ENCODE measurements at regions not wholly inside any gene's neighbourhood (a gene's known extent, or its start where the extent isn't known, plus 50 kb on each side); places are given as distances from the start of the nearest gene placed in this dataset.

DNA sequence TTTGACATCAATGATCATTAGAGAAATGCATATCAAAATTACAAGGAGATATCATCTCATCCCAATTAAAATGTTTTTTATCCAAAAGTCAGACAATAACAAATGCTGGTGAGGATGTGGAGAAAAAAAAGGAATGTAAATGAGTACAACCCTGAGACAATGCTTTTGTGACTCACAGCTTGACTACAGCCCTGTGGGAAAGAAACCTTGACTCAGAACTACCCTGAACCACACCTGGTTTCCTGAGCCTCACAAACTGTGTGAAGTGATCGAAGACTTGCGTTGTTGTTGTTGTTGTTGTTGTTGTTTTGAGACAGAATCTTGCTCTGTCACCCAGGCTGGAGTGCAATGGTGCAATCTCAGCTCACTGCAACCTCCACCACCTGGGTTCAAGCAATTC lies 266.6 kb upstream of the MYT1L start:
- Histone ChIP-seq H3K56ac (replicated peaks; ENCODE audit: insufficient read length, low read depth, low read length) (no peak overlapping the region), H3K27me3 (replicated peaks in 1 of 4; ENCODE audit: control insufficient read depth in 3 of 4, extremely low read depth in 1 of 4, insufficient read depth in 3 of 4, low read length in 3 of 4) (no peaks in the 10 kb centered on the region), H3K79me2 (ENCODE audit: control insufficient read depth in 1 of 2, insufficient read depth in 2 of 2, low read length in 2 of 2) (no peaks in the 10 kb centered on the region), H4K20me1 (replicated peaks in 1 of 2; ENCODE audit: control insufficient read depth in 1 of 2, insufficient read depth in 2 of 2, low read length in 2 of 2) (no peaks in the 10 kb centered on the region), H2BK5ac (ENCODE audit: low read depth, low read length) (no peak overlapping the region), H3K18ac (ENCODE audit: extremely low read depth, low read length) (no peak overlapping the region), H2AFZ (ENCODE audit: low read length) (no peak overlapping the region), H3K9ac (replicated peaks in 1 of 4; ENCODE audit: extremely low read depth in 1 of 4, low read depth in 3 of 4, low read length in 3 of 4) (no peak overlapping the region), H3K36me3 (ENCODE audit: control insufficient read depth in 2 of 4, insufficient read depth in 4 of 4, low read length in 3 of 4) (no peaks in the 10 kb centered on the region), H4K91ac (replicated peaks; ENCODE audit: insufficient read length, low read length) (no peak overlapping the region), H2BK20ac (ENCODE audit: low read length) (no peak overlapping the region), H3K4me1 (replicated peaks in 1 of 4; ENCODE audit: control insufficient read depth in 3 of 4, insufficient read depth in 4 of 4, low read length in 3 of 4) (peaks cover 0 to 4% (median under 1%) of the 10 kb centered on the region in 4 experiments; a peak in 2 of 7 replicates), H3K23me2 (ENCODE audit: low read depth, low read length) (no peaks in the 10 kb centered on the region), H4K5ac (ENCODE audit: insufficient read length, low read depth, low read length) (no peak overlapping the region), H3K4ac (replicated peaks; ENCODE audit: insufficient read length, low read depth, low read length) (no peak overlapping the region), H3K23ac (ENCODE audit: insufficient read length) (no peak overlapping the region), H3K4me2 (ENCODE audit: insufficient read depth in 1 of 2, low read depth in 2 of 2, low read length in 2 of 2) (no peak overlapping the region), H3K9me3 (ENCODE audit: insufficient read depth in 2 of 2, low read depth in 1 of 2, low read length in 1 of 2) (no peaks in the 10 kb centered on the region), H2AK5ac (ENCODE audit: low read depth, low read length) (no peak overlapping the region), H3K27ac (ENCODE audit: low read depth, low read length) (no peak overlapping the region), H3K4me3 (ENCODE audit: extremely low read depth in 1 of 4, insufficient read depth in 2 of 4, low read depth in 3 of 4, low read length in 4 of 4) (no peak overlapping the region), H2BK12ac (ENCODE audit: low read depth, low read length) (no peak overlapping the region), H3K14ac (ENCODE audit: insufficient read length) (no peak overlapping the region), H3K79me1 (ENCODE audit: low read depth, low read length) (no peaks in the 10 kb centered on the region), H2BK15ac (ENCODE audit: low read length) (no peak overlapping the region), H4K8ac (ENCODE audit: extremely low read depth, insufficient read depth, low read length) (no peak overlapping the region), H2BK120ac (replicated peaks; ENCODE audit: low read depth, low read length) (no peak overlapping the region)
- no peak for DNase-seq (ENCODE audit: low read depth in 1 of 2, low spot score in 2 of 2)
- WGBS, 2 experiments (ENCODE audit: extremely low coverage in 1 of 2, insufficient coverage in 1 of 2, insufficient read length in 1 of 2, insufficient replicate concordance in 2 of 2, low coverage in 1 of 2, low lambda C conversion rate in 2 of 2, missing lambda C conversion rate in 1 of 2) = 64% methylated on average over 2 of the region's 2 CpGs; no CpG with 5 or more reads in 1 of the 2 experiments
- POLR2A ChIA-PET (ENCODE audit: partially characterized antibody) = no interaction called here
- CTCF ChIA-PET (ENCODE audit: partially characterized antibody) = interaction anchor here (1.0 kb wide), 1 partner anchor 10 kb away, joined by 7 read pairs; no protein-coding TSS in a partner anchor
- FAIRE-seq = no peak
- TF ChIP-seq FOSL1 (IDR thresholded peaks at IDR 0.05; ENCODE audit: insufficient read depth, low read depth, low read length) (no peak), CTBP2 (IDR thresholded peaks at IDR 0.05; ENCODE audit: borderline replicate concordance, insufficient read depth, insufficient read length, low read length) (no peak), SIN3A (conservative IDR thresholded peaks at IDR 0.05 in 1 of 2, IDR thresholded peaks at IDR 0.05 in 1 of 2; ENCODE audit: low read depth in 1 of 2, low read length in 2 of 2) (no peak), TCF12 (IDR thresholded peaks at IDR 0.05; ENCODE audit: low read depth, low read length) (no peak), POU5F1 (IDR thresholded peaks at IDR 0.05; ENCODE audit: low read depth, low read length) (no peak), SUZ12 (IDR thresholded peaks at IDR 0.05; ENCODE audit: low read length) (no peak), CHD2 (IDR thresholded peaks at IDR 0.05; ENCODE audit: low read length) (no peak), RBBP5 (IDR thresholded peaks at IDR 0.05; ENCODE audit: borderline replicate concordance, low read depth, low read length) (no peak), SP1 (IDR thresholded peaks at IDR 0.05; ENCODE audit: low read depth, low read length) (no peak), POLR2A (IDR thresholded peaks at IDR 0.05; ENCODE audit: control extremely low read depth in 1 of 2, low read depth in 2 of 2, low read length in 2 of 2) (no peak), RFX5 (IDR thresholded peaks at IDR 0.05; ENCODE audit: borderline replicate concordance, low read depth, low read length) (no peak), CHD1 (IDR thresholded peaks at IDR 0.05; ENCODE audit: low read depth, low read length) (no peak)

Data from H1 (cell line).